ENCODE measurements at regions not wholly inside any gene's neighbourhood (a gene's known extent, or its start where the extent isn't known, plus 50 kb on each side); places are given as distances from the start of the nearest gene placed in this dataset.

- Mint-ChIP-seq H3K36me3 (no peaks in the 10 kb centered on the region), H3K27me3 (ENCODE audit: low read depth in 3 of 3) (peaks cover 0 to 5% (median 0%) of the 10 kb centered on the region in 3 donors), H3K27ac (no peak overlapping the region), H3K9me3 (peaks cover 0 to 20% (median 7%) of the 10 kb centered on the region in 7 donors), H3K4me1 (no peaks in the 10 kb centered on the region), H3K4me3 (no peak overlapping the region)
- Histone ChIP-seq H2AFZ (ENCODE audit: insufficient read depth, low read depth, low read length, poor library complexity, severe bottlenecking) (no peak overlapping the region), H3K79me2 (ENCODE audit: insufficient read depth, low read length) (no peaks in the 10 kb centered on the region), H3K27ac (ENCODE audit: low read depth in 1 of 2, low read length in 2 of 2) (no peak overlapping the region), H3K9ac (ENCODE audit: insufficient read depth, low read length, poor library complexity, severe bottlenecking) (no peak overlapping the region), H3K36me3 (replicated peaks in 1 of 2; ENCODE audit: control insufficient read depth in 1 of 2, insufficient read depth in 2 of 2, low read length in 2 of 2) (no peaks in the 10 kb centered on the region), H3K27me3 (ENCODE audit: control insufficient read depth in 2 of 2, insufficient read depth in 2 of 2, low read length in 2 of 2) (no peaks in the 10 kb centered on the region), H3K4me2 (replicated peaks; ENCODE audit: extremely low read depth, low read length, poor library complexity, severe bottlenecking) (no peak overlapping the region), H4K20me1 (ENCODE audit: insufficient read depth, low read length) (no peaks in the 10 kb centered on the region), H3K4me3 (replicated peaks in 1 of 3; ENCODE audit: low read depth in 2 of 3, low read length in 3 of 3) (no peak overlapping the region), H3K9me3 (replicated peaks in 1 of 2; ENCODE audit: control insufficient read depth in 1 of 2, insufficient read depth in 1 of 2, low read length in 2 of 2) (peaks cover 0 to 7% of the 10 kb centered on the region in 2 donors), H3K4me1 (ENCODE audit: control insufficient read depth in 1 of 2, insufficient read depth in 2 of 2, low read length in 2 of 2) (no peaks in the 10 kb centered on the region)
- no CpG with 5 or more reads among the region's 6 CpGs for WGBS (ENCODE audit: insufficient coverage)
- TF ChIP-seq CTCF (IDR thresholded peaks at IDR 0.05) = no peak
- intact Hi-C loops (cut with micrococcal nuclease) = no loop called here
- DNase-seq = no peak
Observed at GRCh38 chr18:7307030-7307429, 76.1 kb downstream of the LRRC30 start.

DNA sequence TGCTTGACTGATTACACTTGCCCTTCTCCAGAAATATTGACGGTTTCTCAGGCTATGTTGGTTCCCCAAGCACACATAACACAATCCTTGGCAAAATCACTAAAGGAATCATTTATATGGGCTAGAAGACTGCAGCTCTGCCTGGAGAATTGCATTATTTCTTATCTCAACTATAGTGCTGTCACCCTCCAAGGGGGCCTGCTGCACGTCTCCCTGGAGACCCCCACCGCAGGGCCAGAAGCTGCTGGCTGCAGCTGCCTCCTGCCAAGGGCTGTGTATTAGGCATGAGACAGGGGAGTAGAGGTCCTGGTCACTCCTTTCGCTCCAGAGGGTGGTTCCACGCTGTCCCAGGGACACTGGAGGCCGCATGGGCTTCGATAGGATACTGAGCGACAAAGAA lies 76.6 kb downstream of the LRRC30 start:
- Histone ChIP-seq H3K27ac (ENCODE audit: low read depth in 1 of 2, low read length in 2 of 2) (no peak overlapping the region), H2AFZ (ENCODE audit: insufficient read depth, low read depth, low read length, poor library complexity, severe bottlenecking) (no peak overlapping the region), H3K4me2 (replicated peaks; ENCODE audit: extremely low read depth, low read length, poor library complexity, severe bottlenecking) (no peak overlapping the region), H3K36me3 (replicated peaks in 1 of 2; ENCODE audit: control insufficient read depth in 1 of 2, insufficient read depth in 2 of 2, low read length in 2 of 2) (no peaks in the 10 kb centered on the region), H3K27me3 (ENCODE audit: control insufficient read depth in 2 of 2, insufficient read depth in 2 of 2, low read length in 2 of 2) (no peaks in the 10 kb centered on the region), H3K9ac (ENCODE audit: insufficient read depth, low read length, poor library complexity, severe bottlenecking) (no peak overlapping the region), H3K79me2 (ENCODE audit: insufficient read depth, low read length) (no peaks in the 10 kb centered on the region), H3K4me3 (replicated peaks in 1 of 3; ENCODE audit: low read depth in 2 of 3, low read length in 3 of 3) (no peak overlapping the region), H4K20me1 (ENCODE audit: insufficient read depth, low read length) (no peaks in the 10 kb centered on the region), H3K4me1 (ENCODE audit: control insufficient read depth in 1 of 2, insufficient read depth in 2 of 2, low read length in 2 of 2) (no peaks in the 10 kb centered on the region), H3K9me3 (replicated peaks in 1 of 2; ENCODE audit: control insufficient read depth in 1 of 2, insufficient read depth in 1 of 2, low read length in 2 of 2) (peaks cover 0 to 7% of the 10 kb centered on the region in 2 donors)
- H3K27ac Mint-ChIP-seq = no peak overlapping the region
- intact Hi-C loops (cut with micrococcal nuclease) = no loop called here
- WGBS (ENCODE audit: insufficient coverage) = 100% methylated on average over 3 of the region's 8 CpGs
- no peak for DNase-seq
- H3K9me3 Mint-ChIP-seq = peaks cover 0 to 20% (median 7%) of the 10 kb centered on the region in 7 donors
- no peaks in the 10 kb centered on the region for H3K4me1 Mint-ChIP-seq
- H3K27me3 Mint-ChIP-seq (ENCODE audit: low read depth in 3 of 3) = peaks cover 0 to 5% (median 0%) of the 10 kb centered on the region in 3 donors
- H3K4me3 Mint-ChIP-seq = no peak overlapping the region
- no peak for TF ChIP-seq CTCF (IDR thresholded peaks at IDR 0.05)
- H3K36me3 Mint-ChIP-seq = no peaks in the 10 kb centered on the region

All from CD14-positive monocyte (primary cell).